ENCODE measurements at regions not wholly inside any gene's neighbourhood (a gene's known extent, or its start where the extent isn't known, plus 50 kb on each side); places are given as distances from the start of the nearest gene placed in this dataset.

- TF ChIP-seq CTCF (IDR thresholded peaks at IDR 0.05 in 8 of 11, conservative IDR thresholded peaks at IDR 0.05 in 3 of 11) (no peak), POLR2A (IDR thresholded peaks at IDR 0.05) (no peak), POLR2AphosphoS5 (IDR thresholded peaks at IDR 0.05) (no peak)
These were observed 269.9 kb downstream of the SPRY1 start for GRCh38 chr4:123666486-123666885.
